ENCODE measurements at regions not wholly inside any gene's neighbourhood (a gene's known extent, or its start where the extent isn't known, plus 50 kb on each side); places are given as distances from the start of the nearest gene placed in this dataset.
"Not testable (repeated sequence)": the region's sequence is repeated elsewhere in the genome, so short reads cannot be mapped to it uniquely, and the experiment has no call there.

- 75% methylated on average over 1 of the region's 4 CpGs for whole genome bisulfite sequencing (ENCODE audit: insufficient coverage)
- no peak for ATAC-seq (ENCODE audit: low read depth)
Observed at GRCh38 chr7:66442385-66442784, 186.3 kb upstream of the KCTD7 start.

DNA sequence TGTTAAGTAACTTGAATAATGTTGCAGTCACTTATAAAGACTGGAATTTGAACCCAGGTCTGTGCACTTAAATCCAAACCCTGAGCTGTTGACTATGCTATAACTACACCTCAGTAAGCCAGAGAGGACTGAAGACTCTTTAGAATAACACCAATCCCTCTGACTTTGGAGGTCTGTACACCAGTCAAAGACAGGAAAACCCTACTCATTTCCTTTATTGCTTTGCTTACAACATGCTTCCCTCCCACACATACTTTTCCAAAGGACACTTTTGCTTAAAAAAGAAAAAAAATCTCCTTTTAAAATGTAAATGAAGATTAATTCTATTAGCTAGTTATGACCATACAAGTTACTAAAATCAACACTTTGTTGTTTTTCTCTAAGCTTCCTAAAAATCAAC lies 184.7 kb upstream of the KCTD7 start:
- intact Hi-C loops (cut with micrococcal nuclease): no loop called here
- TF ChIP-seq CTCF (IDR thresholded peaks at IDR 0.05): no peak
- no peak for TF ChIP-seq EZH2 (IDR thresholded peaks at IDR 0.05; ENCODE audit: borderline replicate concordance, insufficient read depth, low read depth, low read length, poor library complexity, severe bottlenecking)

More at GRCh38 chr7:66442385-66442784, 186.3 kb upstream of the KCTD7 start:
- Histone ChIP-seq H3K27ac (ENCODE audit: low read length in 2 of 2) (no peak overlapping the region), H3K9ac (ENCODE audit: low read length) (no peak overlapping the region), H3K79me2 (ENCODE audit: control insufficient read depth, insufficient read depth, low read length) (no peaks in the 10 kb centered on the region), H3K27me3 (replicated peaks in 1 of 4; ENCODE audit: control extremely low read depth in 1 of 4, control insufficient read depth in 3 of 4, insufficient read depth in 4 of 4, low read length in 3 of 4) (no peaks in the 10 kb centered on the region), H3K4me2 (replicated peaks; ENCODE audit: low read depth, low read length, poor library complexity, severe bottlenecking) (no peak overlapping the region), H2AFZ (ENCODE audit: insufficient read depth, low read depth, low read length, poor library complexity, severe bottlenecking) (no peak overlapping the region), H3K4me3 (ENCODE audit: control extremely low read depth in 1 of 5, extremely low read depth in 1 of 5, insufficient read depth in 1 of 5, low read depth in 2 of 5, low read length in 4 of 5) (no peak overlapping the region), H3K9me3 (ENCODE audit: control extremely low read depth in 1 of 3, control insufficient read depth in 2 of 3, insufficient read depth in 1 of 3, low read length in 2 of 3) (no peaks in the 10 kb centered on the region), H3K36me3 (replicated peaks in 1 of 2; ENCODE audit: control extremely low read depth in 1 of 2, control insufficient read depth in 1 of 2, extremely low read depth in 1 of 2, insufficient read depth in 2 of 2, low read length in 1 of 2) (no peaks in the 10 kb centered on the region), H4K20me1 (ENCODE audit: control insufficient read depth, insufficient read depth, low read length, poor library complexity, severe bottlenecking) (no peaks in the 10 kb centered on the region), H3K4me1 (ENCODE audit: control insufficient read depth in 2 of 2, insufficient read depth in 2 of 2, low read length in 2 of 2) (no peaks in the 10 kb centered on the region)
- TF ChIP-seq CTCF (IDR thresholded peaks at IDR 0.05): no peak
- TF ChIP-seq EZH2 (IDR thresholded peaks at IDR 0.05; ENCODE audit: borderline replicate concordance, insufficient read depth, low read depth, low read length, poor library complexity, severe bottlenecking): no peak
- Mint-ChIP-seq H3K4me1 (no peaks in the 10 kb centered on the region), H3K27ac (no peak overlapping the region), H3K9me3 (ENCODE audit: insufficient read depth) (no peaks in the 10 kb centered on the region), H3K4me3 (no peak overlapping the region), H3K27me3 (no peaks in the 10 kb centered on the region)
- ChIA-PET POLR2A (no interaction called here), CTCF (no interaction called here)
- DNase-seq: no peak
- intact Hi-C loops (cut with micrococcal nuclease): no loop called here

DNA sequence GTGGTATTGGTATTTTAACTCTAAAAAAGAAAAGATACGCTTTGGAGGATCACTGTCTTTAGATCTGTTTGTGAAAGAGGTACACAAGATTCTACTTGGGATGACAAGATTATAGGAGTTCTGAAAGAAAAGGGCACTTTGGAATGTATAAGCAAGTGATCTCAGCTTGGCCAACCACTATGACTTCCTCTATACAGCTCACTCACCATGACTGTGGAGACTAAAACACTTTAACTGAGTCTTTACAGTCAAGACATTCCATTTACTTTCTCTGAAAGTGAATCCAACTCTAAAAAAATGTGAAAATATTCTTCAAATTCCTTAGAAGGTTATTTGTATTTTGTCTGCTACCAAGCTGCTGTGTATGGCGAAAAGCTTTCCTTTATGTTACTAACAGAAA lies 181.7 kb upstream of the KCTD7 start:
- H2AFZ ChIP-seq (ENCODE audit: insufficient read depth, low read depth, low read length, poor library complexity, severe bottlenecking); H3K27ac Mint-ChIP-seq; H3K4me3 ChIP-seq (ENCODE audit: control extremely low read depth in 1 of 5, extremely low read depth in 1 of 5, insufficient read depth in 1 of 5, low read depth in 2 of 5, low read length in 4 of 5); H3K36me3 ChIP-seq (replicated peaks in 1 of 2; ENCODE audit: control extremely low read depth in 1 of 2, control insufficient read depth in 1 of 2, extremely low read depth in 1 of 2, insufficient read depth in 2 of 2, low read length in 1 of 2); DNase-seq; H3K4me1 ChIP-seq (ENCODE audit: control insufficient read depth in 2 of 2, insufficient read depth in 2 of 2, low read length in 2 of 2); H3K27me3 Mint-ChIP-seq; H3K4me1 Mint-ChIP-seq; intact Hi-C loops (cut with micrococcal nuclease); CTCF ChIA-PET; POLR2A ChIA-PET; ATAC-seq (ENCODE audit: low read depth); H3K27ac ChIP-seq (ENCODE audit: low read length in 2 of 2); H3K9ac ChIP-seq (ENCODE audit: low read length); H3K4me3 Mint-ChIP-seq; H3K9me3 ChIP-seq (ENCODE audit: control extremely low read depth in 1 of 3, control insufficient read depth in 2 of 3, insufficient read depth in 1 of 3, low read length in 2 of 3); H4K20me1 ChIP-seq (ENCODE audit: control insufficient read depth, insufficient read depth, low read length, poor library complexity, severe bottlenecking); H3K79me2 ChIP-seq (ENCODE audit: control insufficient read depth, insufficient read depth, low read length); H3K9me3 Mint-ChIP-seq (ENCODE audit: insufficient read depth); H3K4me2 ChIP-seq (replicated peaks; ENCODE audit: low read depth, low read length, poor library complexity, severe bottlenecking); H3K27me3 ChIP-seq (replicated peaks in 1 of 4; ENCODE audit: control extremely low read depth in 1 of 4, control insufficient read depth in 3 of 4, insufficient read depth in 4 of 4, low read length in 3 of 4): not testable (repeated sequence)
- no CpG with 5 or more reads among the region's 2 CpGs for WGBS (ENCODE audit: insufficient coverage)

More for the DNA sequence above, 184.7 kb upstream of the KCTD7 start:
- H3K27ac Mint-ChIP-seq: no peak overlapping the region
- no peak overlapping the region for H3K4me2 ChIP-seq (replicated peaks; ENCODE audit: low read depth, low read length, poor library complexity, severe bottlenecking)
- ChIA-PET CTCF (no interaction called here), POLR2A (no interaction called here)
- no peaks in the 10 kb centered on the region for H3K27me3 ChIP-seq (replicated peaks in 1 of 4; ENCODE audit: control extremely low read depth in 1 of 4, control insufficient read depth in 3 of 4, insufficient read depth in 4 of 4, low read length in 3 of 4)
- no peaks in the 10 kb centered on the region for H3K9me3 Mint-ChIP-seq (ENCODE audit: insufficient read depth)
- H3K36me3 ChIP-seq (replicated peaks in 1 of 2; ENCODE audit: control extremely low read depth in 1 of 2, control insufficient read depth in 1 of 2, extremely low read depth in 1 of 2, insufficient read depth in 2 of 2, low read length in 1 of 2): no peaks in the 10 kb centered on the region
- DNase-seq (no peak), ATAC-seq (ENCODE audit: low read depth) (no peak)
- H3K27me3 Mint-ChIP-seq: no peaks in the 10 kb centered on the region
- H3K4me1 ChIP-seq (ENCODE audit: control insufficient read depth in 2 of 2, insufficient read depth in 2 of 2, low read length in 2 of 2): no peaks in the 10 kb centered on the region
- H2AFZ ChIP-seq (ENCODE audit: insufficient read depth, low read depth, low read length, poor library complexity, severe bottlenecking): no peak overlapping the region
- no peaks in the 10 kb centered on the region for H4K20me1 ChIP-seq (ENCODE audit: control insufficient read depth, insufficient read depth, low read length, poor library complexity, severe bottlenecking)
- no peak overlapping the region for H3K9ac ChIP-seq (ENCODE audit: low read length)
- H3K4me3 ChIP-seq (ENCODE audit: control extremely low read depth in 1 of 5, extremely low read depth in 1 of 5, insufficient read depth in 1 of 5, low read depth in 2 of 5, low read length in 4 of 5): no peak overlapping the region
- H3K27ac ChIP-seq (ENCODE audit: low read length in 2 of 2): no peak overlapping the region
- H3K9me3 ChIP-seq (ENCODE audit: control extremely low read depth in 1 of 3, control insufficient read depth in 2 of 3, insufficient read depth in 1 of 3, low read length in 2 of 3): no peaks in the 10 kb centered on the region
- H3K4me1 Mint-ChIP-seq: no peaks in the 10 kb centered on the region
- no peaks in the 10 kb centered on the region for H3K79me2 ChIP-seq (ENCODE audit: control insufficient read depth, insufficient read depth, low read length)
- H3K4me3 Mint-ChIP-seq: no peak overlapping the region

All from B cell (primary cell).